ENCODE measurements at regions not wholly inside any gene's neighbourhood (a gene's known extent, or its start where the extent isn't known, plus 50 kb on each side); places are given as distances from the start of the nearest gene placed in this dataset.

- no peaks in the 10 kb centered on the region for H3K36me3 ChIP-seq (replicated peaks; ENCODE audit: control insufficient read depth, insufficient read depth, low read length)
- DNase-seq = no peak
- no peaks in the 10 kb centered on the region for H3K27me3 ChIP-seq (ENCODE audit: control insufficient read depth, insufficient read depth, low read length)
- H3K4me3 ChIP-seq (ENCODE audit: insufficient read depth, low read depth, low read length) = no peak overlapping the region
Observed at GRCh38 chr22:49506010-49506400, 321.7 kb downstream of the BRD1 start.

GRCh38 chr22:49505337-49506009, 322.2 kb downstream of the BRD1 start:
- Histone ChIP-seq H3K27me3 (ENCODE audit: control insufficient read depth, insufficient read depth, low read length) (no peaks in the 10 kb centered on the region), H3K4me3 (ENCODE audit: insufficient read depth, low read depth, low read length) (no peak overlapping the region), H3K36me3 (replicated peaks; ENCODE audit: control insufficient read depth, insufficient read depth, low read length) (no peaks in the 10 kb centered on the region)
- DNase-seq = no peak

GRCh38 chr22:49503896-49504521, 323.7 kb downstream of the BRD1 start:
- DNase-seq = no peak
- Histone ChIP-seq H3K36me3 (replicated peaks; ENCODE audit: control insufficient read depth, insufficient read depth, low read length) (no peaks in the 10 kb centered on the region), H3K4me3 (ENCODE audit: insufficient read depth, low read depth, low read length) (no peak overlapping the region), H3K27me3 (ENCODE audit: control insufficient read depth, insufficient read depth, low read length) (no peaks in the 10 kb centered on the region)

GRCh38 chr22:49503321-49503720, 324.4 kb downstream of the BRD1 start:
- H3K36me3 ChIP-seq (replicated peaks; ENCODE audit: control insufficient read depth, insufficient read depth, low read length) = no peaks in the 10 kb centered on the region
- H3K4me3 ChIP-seq (ENCODE audit: insufficient read depth, low read depth, low read length) = no peak overlapping the region
- no peaks in the 10 kb centered on the region for H3K27me3 ChIP-seq (ENCODE audit: control insufficient read depth, insufficient read depth, low read length)
- DNase-seq = no peak

- DNase-seq = no peak
- Histone ChIP-seq H3K4me3 (ENCODE audit: insufficient read depth, low read depth, low read length) (no peak overlapping the region), H3K27me3 (ENCODE audit: control insufficient read depth, insufficient read depth, low read length) (no peaks in the 10 kb centered on the region), H3K36me3 (replicated peaks; ENCODE audit: control insufficient read depth, insufficient read depth, low read length) (no peaks in the 10 kb centered on the region)
Observed at GRCh38 chr22:49502126-49502826, 325.4 kb downstream of the BRD1 start.

GRCh38 chr22:49500942-49501395, 326.7 kb downstream of the BRD1 start:
- no peak overlapping the region for H3K4me3 ChIP-seq (ENCODE audit: insufficient read depth, low read depth, low read length)
- no peaks in the 10 kb centered on the region for H3K27me3 ChIP-seq (ENCODE audit: control insufficient read depth, insufficient read depth, low read length)
- no peaks in the 10 kb centered on the region for H3K36me3 ChIP-seq (replicated peaks; ENCODE audit: control insufficient read depth, insufficient read depth, low read length)
- DNase-seq = no peak

- Histone ChIP-seq H3K36me3 (replicated peaks; ENCODE audit: control insufficient read depth, insufficient read depth, low read length) (no peaks in the 10 kb centered on the region), H3K4me3 (ENCODE audit: insufficient read depth, low read depth, low read length) (no peak overlapping the region), H3K27me3 (ENCODE audit: control insufficient read depth, insufficient read depth, low read length) (no peaks in the 10 kb centered on the region)
- no peak for DNase-seq
Observed at GRCh38 chr22:49500076-49500460, 327.6 kb downstream of the BRD1 start.

GRCh38 chr22:49499433-49500075, 328.1 kb downstream of the BRD1 start:
- H3K4me3 ChIP-seq (ENCODE audit: insufficient read depth, low read depth, low read length) = no peak overlapping the region
- DNase-seq = no peak
- no peaks in the 10 kb centered on the region for H3K27me3 ChIP-seq (ENCODE audit: control insufficient read depth, insufficient read depth, low read length)
- no peaks in the 10 kb centered on the region for H3K36me3 ChIP-seq (replicated peaks; ENCODE audit: control insufficient read depth, insufficient read depth, low read length)

- Histone ChIP-seq H3K36me3 (replicated peaks; ENCODE audit: control insufficient read depth, insufficient read depth, low read length) (no peaks in the 10 kb centered on the region), H3K27me3 (ENCODE audit: control insufficient read depth, insufficient read depth, low read length) (no peaks in the 10 kb centered on the region), H3K4me3 (ENCODE audit: insufficient read depth, low read depth, low read length) (no peak overlapping the region)
- no peak for DNase-seq
Observed at GRCh38 chr22:49497266-49497665, 330.4 kb downstream of the BRD1 start.

GRCh38 chr22:49494555-49494954, 333.1 kb downstream of the BRD1 start:
- no peaks in the 10 kb centered on the region for H3K36me3 ChIP-seq (replicated peaks; ENCODE audit: control insufficient read depth, insufficient read depth, low read length)
- no peak for DNase-seq
- H3K27me3 ChIP-seq (ENCODE audit: control insufficient read depth, insufficient read depth, low read length) = no peaks in the 10 kb centered on the region
- no peak overlapping the region for H3K4me3 ChIP-seq (ENCODE audit: insufficient read depth, low read depth, low read length)

- DNase-seq = no peak
- H3K4me3 ChIP-seq (ENCODE audit: insufficient read depth, low read depth, low read length) = no peak overlapping the region
- H3K27me3 ChIP-seq (ENCODE audit: control insufficient read depth, insufficient read depth, low read length) = no peaks in the 10 kb centered on the region
- H3K36me3 ChIP-seq (replicated peaks; ENCODE audit: control insufficient read depth, insufficient read depth, low read length) = no peaks in the 10 kb centered on the region
Observed at GRCh38 chr22:49492741-49493251, 334.9 kb downstream of the BRD1 start.

- Histone ChIP-seq H3K27me3 (ENCODE audit: control insufficient read depth, insufficient read depth, low read length) (no peaks in the 10 kb centered on the region), H3K36me3 (replicated peaks; ENCODE audit: control insufficient read depth, insufficient read depth, low read length) (no peaks in the 10 kb centered on the region), H3K4me3 (ENCODE audit: insufficient read depth, low read depth, low read length) (no peak overlapping the region)
- no peak for DNase-seq
Observed at GRCh38 chr22:49492308-49492707, 335.4 kb downstream of the BRD1 start.

GRCh38 chr22:49491726-49492125, 335.9 kb downstream of the BRD1 start:
- Histone ChIP-seq H3K36me3 (replicated peaks; ENCODE audit: control insufficient read depth, insufficient read depth, low read length) (no peaks in the 10 kb centered on the region), H3K4me3 (ENCODE audit: insufficient read depth, low read depth, low read length) (no peak overlapping the region), H3K27me3 (ENCODE audit: control insufficient read depth, insufficient read depth, low read length) (no peaks in the 10 kb centered on the region)
- peak; percentile 56 for DNase-seq

GRCh38 chr22:49491221-49491635, 336.4 kb downstream of the BRD1 start:
- H3K4me3 ChIP-seq (ENCODE audit: insufficient read depth, low read depth, low read length) = no peak overlapping the region
- H3K36me3 ChIP-seq (replicated peaks; ENCODE audit: control insufficient read depth, insufficient read depth, low read length) = no peaks in the 10 kb centered on the region
- no peaks in the 10 kb centered on the region for H3K27me3 ChIP-seq (ENCODE audit: control insufficient read depth, insufficient read depth, low read length)

More at GRCh38 chr22:49491221-49491635, 336.4 kb downstream of the BRD1 start:
- peak; percentile 59 for DNase-seq

Measured in H7 (cell line).